SK-N-SH (cell line): ENCODE measurements at regions not wholly inside any gene's neighbourhood (a gene's known extent, or its start where the extent isn't known, plus 50 kb on each side); places are given as distances from the start of the nearest gene placed in this dataset.

Source experiments
- CTCF ChIA-PET: fragments of 300-600, 350-600 bp; formaldehyde crosslinking; extraction: SDS; loops from one replicate; lab custom pipeline; 2021; lab: Yijun Ruan, JAX
- POLR2A ChIA-PET: fragments of 350-600 bp; sonication (Branson Sonifier 250); formaldehyde crosslinking; extraction: SDS; loops from one replicate; lab custom pipeline; 2020; ENCODE audit warnings: antibody characterized with exemption, inconsistent platforms; lab: Yijun Ruan, JAX
- DNase-seq: peaks from one replicate; pipeline ENCODE4 v3.0.0; 2012
- H2AFZ ChIP-seq: fragments of 200-600 bp; sonication (generic); 2 replicates; pipeline ENCODE4 v1.8.1; 2016; ENCODE audit warnings: antibody characterized with exemption, mild to moderate bottlenecking, low read depth
- H3F3A ChIP-seq: fragments of 200-600 bp; sonication (generic); replicated peaks from 2 replicates; pipeline ENCODE3; 2016; ENCODE audit warnings: antibody characterized with exemption, mild to moderate bottlenecking; ENCODE audit not compliant: insufficient read depth
- H3K27ac ChIP-seq, 2 experiments: fragments of 200-500 bp in 1 of 2; fragments of 200-600 bp in 1 of 2; sonication (Bioruptor generic) in 1 of 2; sonication (generic), shearing (Covaris generic) in 1 of 2; 2 replicates each; pipeline versions ENCODE4 v1.5.1 to v1.6.1; 2014 to 2016; ENCODE audit warnings: low read depth in 2 of 2, inconsistent platforms in 1 of 2, low read length in 1 of 2, mild to moderate bottlenecking in 1 of 2, mixed read lengths in 1 of 2
- H3K27me3 ChIP-seq: fragments of 200-600 bp; sonication (generic), shearing (Covaris generic); 2 replicates; pipeline ENCODE4 v1.6.1; 2016; ENCODE audit warnings: mixed run types; ENCODE audit not compliant: insufficient read depth
- H3K36me3 ChIP-seq, 2 experiments: fragments of 200-500 bp in 1 of 2; fragments of 200-600 bp in 1 of 2; sonication (Bioruptor generic) in 1 of 2; sonication (generic) in 1 of 2; replicated peaks in 1 of 2; 2 replicates each; pipeline versions ENCODE3 to v1.5.1; 2014 to 2016; ENCODE audit warnings: low read length in 1 of 2, mild to moderate bottlenecking in 1 of 2; ENCODE audit not compliant: insufficient read depth in 2 of 2, control insufficient read depth in 1 of 2
- H3K4me1 ChIP-seq, 2 experiments: fragments of 200-500 bp in 1 of 2; fragments of 200-600 bp in 1 of 2; sonication (Bioruptor generic) in 1 of 2; sonication (generic), shearing (Covaris generic) in 1 of 2; 2 replicates each; pipeline versions ENCODE4 v1.5.1 to v1.6.1; 2014 to 2016; ENCODE audit warnings: low read depth in 1 of 2, low read length in 1 of 2, mixed run types in 1 of 2; ENCODE audit not compliant: insufficient read depth in 2 of 2, control insufficient read depth in 1 of 2
- H3K4me2 ChIP-seq: fragments of 200-600 bp; sonication (generic), shearing (Covaris generic); 2 replicates; pipeline ENCODE4 v1.6.1; 2017; ENCODE audit warnings: mixed run types
- H3K4me3 ChIP-seq, 2 experiments: fragments of 200-500 bp in 1 of 2; fragments of 200-600 bp in 1 of 2; sonication (Bioruptor generic) in 1 of 2; sonication (generic), shearing (Covaris generic) in 1 of 2; 2 replicates each; pipeline versions ENCODE4 v1.5.1 to v1.8.1; 2014 to 2016; ENCODE audit warnings: low read depth in 2 of 2, inconsistent platforms in 1 of 2, low read length in 1 of 2, mild to moderate bottlenecking in 1 of 2, mixed read lengths in 1 of 2, moderate library complexity in 1 of 2
- H3K79me2 ChIP-seq: fragments of 200-600 bp; sonication (generic); 2 replicates; pipeline ENCODE4 v1.8.1; 2017; ENCODE audit warnings: mild to moderate bottlenecking; ENCODE audit not compliant: insufficient read depth
- H3K9ac ChIP-seq: fragments of 200-600 bp; sonication (generic); 2 replicates; pipeline ENCODE4 v1.6.1; 2017; ENCODE audit warnings: mixed run types
- H3K9me2 ChIP-seq: fragments of 200-600 bp; sonication (generic); 2 replicates; pipeline ENCODE4 v1.6.1; 2017; ENCODE audit warnings: mixed run types
- H3K9me3 ChIP-seq: fragments of 200-600 bp; sonication (generic); 2 replicates; pipeline ENCODE4 v1.6.1; 2017; ENCODE audit warnings: mixed run types, mild to moderate bottlenecking, moderate library complexity
- H4K20me1 ChIP-seq: fragments of 200-600 bp; sonication (generic); 2 replicates; pipeline ENCODE4 v1.6.1; 2017; ENCODE audit warnings: mild to moderate bottlenecking, mixed run types; ENCODE audit not compliant: insufficient read depth
- EP300 ChIP-seq, 2 experiments: IDR thresholded peaks; 2 replicates each; pipeline versions ENCODE4 v1.4.0 to v1.6.1; 2012; ENCODE audit warnings: borderline replicate concordance in 1 of 2, low read depth in 1 of 2, low read length in 1 of 2
- MEF2A ChIP-seq: IDR thresholded peaks from 2 replicates; pipeline ENCODE4 v1.4.0; 2012; ENCODE audit warnings: low read depth, borderline replicate concordance
- NFIC ChIP-seq: IDR thresholded peaks from 2 replicates; pipeline ENCODE4 v1.4.0; 2012; ENCODE audit warnings: borderline replicate concordance
- NRF1 ChIP-seq: IDR thresholded peaks from 2 replicates; pipeline ENCODE4 v1.6.1; 2012; ENCODE audit warnings: low read depth, mild to moderate bottlenecking, low read length
- RAD21 ChIP-seq: IDR thresholded peaks from 2 replicates; pipeline ENCODE4 v1.6.1; 2012; ENCODE audit warnings: mild to moderate bottlenecking, low read length
- RCOR1 ChIP-seq: fragments of 150-350 bp; IDR thresholded peaks from 2 replicates; pipeline ENCODE4 v1.6.1; 2017; ENCODE audit warnings: antibody characterized with exemption, low read length
- TAF1 ChIP-seq: IDR thresholded peaks from 2 replicates; pipeline ENCODE4 v1.6.1; 2012; ENCODE audit warnings: low read depth, mild to moderate bottlenecking, low read length, moderate library complexity, borderline replicate concordance
- USF2 ChIP-seq: fragments of 150-350 bp; IDR thresholded peaks from 2 replicates; pipeline ENCODE4 v1.6.1; 2017; ENCODE audit warnings: antibody characterized with exemption, low read length, low read depth, borderline replicate concordance
- WGBS: methylation state at CpG from one replicate; pipeline ENCODE4 v1.1.6; 2017; ENCODE audit warnings: low lambda C conversion rate; 5-methylcytosine and 5-hydroxymethylcytosine counted together
- TF ChIP-seq, protein P1 (sequence below): IDR thresholded peaks from 2 replicates; pipeline ENCODE4 v1.4.0; 2012; ENCODE audit warnings: low read depth, borderline replicate concordance
- TF ChIP-seq, protein P2 (sequence below): fragments of 200-600 bp; sonication (generic); IDR thresholded peaks from 2 replicates; pipeline ENCODE4 v1.6.1; 2017; ENCODE audit warnings: antibody characterized with exemption, mild to moderate bottlenecking, moderate library complexity

- WGBS: 69% methylated on average over 4 of the region's 4 CpGs
Observed at GRCh38 chr20:53888510-53888909, 181.9 kb downstream of the BCAS1 start.

DNA sequence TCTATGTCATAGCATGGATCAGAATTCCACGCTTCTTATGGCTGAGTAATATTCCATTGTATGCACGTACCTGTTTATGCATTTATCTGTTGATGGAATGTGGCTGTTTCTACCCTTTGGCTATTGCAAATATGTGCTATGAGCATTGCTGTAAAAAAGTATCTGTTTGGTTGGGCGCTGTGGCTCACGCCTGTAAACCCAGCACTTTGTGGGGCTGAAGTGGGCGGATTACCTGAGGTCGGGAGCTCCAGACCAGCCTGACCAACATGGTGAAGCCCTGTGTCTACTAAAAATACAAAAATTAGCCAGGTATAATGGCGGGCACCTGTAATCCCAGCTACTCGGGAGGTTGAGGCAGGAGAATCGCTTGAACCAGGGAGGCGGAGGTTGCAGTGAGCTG is 182.4 kb downstream of the BCAS1 start:
- DNase-seq: no peak
- POLR2A ChIA-PET: no interaction called here
- no peaks in the 10 kb centered on the region for H3K27me3 ChIP-seq
- H3F3A ChIP-seq: peaks cover 14% of the 10 kb centered on the region
- no peak for TF ChIP-seq NFIC
- TF ChIP-seq USF2: no peak
- no peak for TF ChIP-seq TAF1
- TF ChIP-seq, protein P1, sequence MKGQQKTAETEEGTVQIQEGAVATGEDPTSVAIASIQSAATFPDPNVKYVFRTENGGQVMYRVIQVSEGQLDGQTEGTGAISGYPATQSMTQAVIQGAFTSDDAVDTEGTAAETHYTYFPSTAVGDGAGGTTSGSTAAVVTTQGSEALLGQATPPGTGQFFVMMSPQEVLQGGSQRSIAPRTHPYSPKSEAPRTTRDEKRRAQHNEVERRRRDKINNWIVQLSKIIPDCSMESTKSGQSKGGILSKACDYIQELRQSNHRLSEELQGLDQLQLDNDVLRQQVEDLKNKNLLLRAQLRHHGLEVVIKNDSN: no peak
- no peak for TF ChIP-seq MEF2A
- no peak for TF ChIP-seq RCOR1
- TF ChIP-seq EP300 (IDR thresholded peaks at IDR 0.05; ENCODE audit: borderline replicate concordance in 1 of 2, low read depth in 1 of 2, low read length in 1 of 2): no peak
- no peaks in the 10 kb centered on the region for H4K20me1 ChIP-seq
- no peak overlapping the region for H3K4me2 ChIP-seq
- H3K36me3 ChIP-seq: no peaks in the 10 kb centered on the region
- H3K9me3 ChIP-seq: no peaks in the 10 kb centered on the region
- H3K9me2 ChIP-seq: no peaks in the 10 kb centered on the region
- no peaks in the 10 kb centered on the region; a peak in 1 of 4 replicates for H3K4me1 ChIP-seq
- H3K27ac ChIP-seq: no peak overlapping the region
- no peak overlapping the region for H3K9ac ChIP-seq
- CTCF ChIA-PET: interaction anchor here (0.6 kb wide), 1 partner anchor 177 kb away, joined by 3 read pairs; no protein-coding TSS in a partner anchor
- H3K79me2 ChIP-seq: no peaks in the 10 kb centered on the region
- H2AFZ ChIP-seq: no peak overlapping the region
- 96% methylated on average over 10 of the region's 10 CpGs for WGBS
- H3K4me3 ChIP-seq: no peak overlapping the region

More at GRCh38 chr20:53888510-53888909, 181.9 kb downstream of the BCAS1 start:
- Histone ChIP-seq H3K27ac (no peak overlapping the region), H3K4me1 (no peaks in the 10 kb centered on the region; a peak in 1 of 4 replicates), H3K4me2 (no peak overlapping the region), H3K4me3 (no peak overlapping the region), H3F3A (peaks cover 11% of the 10 kb centered on the region), H3K9me3 (no peaks in the 10 kb centered on the region), H3K9ac (no peak overlapping the region), H3K27me3 (no peaks in the 10 kb centered on the region), H4K20me1 (no peaks in the 10 kb centered on the region), H3K36me3 (no peaks in the 10 kb centered on the region), H3K79me2 (no peaks in the 10 kb centered on the region), H3K9me2 (no peaks in the 10 kb centered on the region), H2AFZ (no peak overlapping the region; the same call in 1 of the 2 replicates)
- DNase-seq: no peak
- POLR2A ChIA-PET: no interaction called here
- TF ChIP-seq NRF1: no peak
- TF ChIP-seq RAD21: no peak
- TF ChIP-seq, protein P2, sequence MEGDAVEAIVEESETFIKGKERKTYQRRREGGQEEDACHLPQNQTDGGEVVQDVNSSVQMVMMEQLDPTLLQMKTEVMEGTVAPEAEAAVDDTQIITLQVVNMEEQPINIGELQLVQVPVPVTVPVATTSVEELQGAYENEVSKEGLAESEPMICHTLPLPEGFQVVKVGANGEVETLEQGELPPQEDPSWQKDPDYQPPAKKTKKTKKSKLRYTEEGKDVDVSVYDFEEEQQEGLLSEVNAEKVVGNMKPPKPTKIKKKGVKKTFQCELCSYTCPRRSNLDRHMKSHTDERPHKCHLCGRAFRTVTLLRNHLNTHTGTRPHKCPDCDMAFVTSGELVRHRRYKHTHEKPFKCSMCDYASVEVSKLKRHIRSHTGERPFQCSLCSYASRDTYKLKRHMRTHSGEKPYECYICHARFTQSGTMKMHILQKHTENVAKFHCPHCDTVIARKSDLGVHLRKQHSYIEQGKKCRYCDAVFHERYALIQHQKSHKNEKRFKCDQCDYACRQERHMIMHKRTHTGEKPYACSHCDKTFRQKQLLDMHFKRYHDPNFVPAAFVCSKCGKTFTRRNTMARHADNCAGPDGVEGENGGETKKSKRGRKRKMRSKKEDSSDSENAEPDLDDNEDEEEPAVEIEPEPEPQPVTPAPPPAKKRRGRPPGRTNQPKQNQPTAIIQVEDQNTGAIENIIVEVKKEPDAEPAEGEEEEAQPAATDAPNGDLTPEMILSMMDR: no peak
- CTCF ChIA-PET: interaction anchor here (0.6 kb wide), 1 partner anchor 176 kb away, joined by 3 read pairs; no protein-coding TSS in a partner anchor
